GM23248 (cell line): ENCODE measurements at regions not wholly inside any gene's neighbourhood (a gene's known extent, or its start where the extent isn't known, plus 50 kb on each side); places are given as distances from the start of the nearest gene placed in this dataset.

ENCODE experiments used
- EZH2 ChIP-seq: fragments of 200-600 bp; sonication (generic); IDR thresholded peaks from 2 replicates; pipeline ENCODE4 v1.6.1; 2018; ENCODE audit warnings: antibody characterized with exemption, mild to moderate bottlenecking; ENCODE audit not compliant: insufficient read depth, poor library complexity, severe bottlenecking
- EZH2phosphoT487 ChIP-seq: fragments of 200-600 bp; sonication (generic); IDR thresholded peaks from 2 replicates; pipeline ENCODE4 v1.6.1; 2018; ENCODE audit warnings: antibody characterized with exemption, moderate library complexity, mild to moderate bottlenecking, low read depth; ENCODE audit not compliant: insufficient read depth

DNA sequence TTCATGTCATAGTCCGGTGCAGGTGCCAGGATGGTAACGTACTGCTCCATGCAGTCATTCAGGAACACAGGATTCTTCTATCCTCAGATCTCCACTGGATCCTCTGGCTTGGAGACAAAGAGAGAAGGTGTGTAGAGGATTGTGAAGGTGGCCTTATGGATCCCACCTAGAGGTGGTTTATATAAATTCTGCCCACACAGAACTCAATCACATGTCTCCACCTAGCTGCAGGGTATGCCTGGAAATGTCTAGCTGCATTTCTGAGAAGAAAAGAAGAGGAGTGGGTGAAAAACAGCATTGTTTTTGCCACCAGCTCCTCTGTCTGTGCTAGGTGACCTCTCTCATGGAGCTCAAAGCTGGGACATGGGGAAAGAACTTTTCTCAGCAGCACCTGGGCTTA is 478.7 kb downstream of the PDCD6IP start:
- TF ChIP-seq EZH2phosphoT487 = no peak
- no peak for TF ChIP-seq EZH2
